Activated T-cell treated with anti-CD3 and anti-CD28 coated beads, Interleukin-2, amount 50 U/mL, for 1 hour (primary cell): ENCODE measurements at regions not wholly inside any gene's neighbourhood (a gene's known extent, or its start where the extent isn't known, plus 50 kb on each side); places are given as distances from the start of the nearest gene placed in this dataset.
"Not testable (repeated sequence)": the region's sequence is repeated elsewhere in the genome, so short reads cannot be mapped to it uniquely, and the experiment has no call there.

Experiments
- DNase-seq: peaks from one replicate; pipeline ENCODE4 v3.0.0-alpha.2; 2020

DNA sequence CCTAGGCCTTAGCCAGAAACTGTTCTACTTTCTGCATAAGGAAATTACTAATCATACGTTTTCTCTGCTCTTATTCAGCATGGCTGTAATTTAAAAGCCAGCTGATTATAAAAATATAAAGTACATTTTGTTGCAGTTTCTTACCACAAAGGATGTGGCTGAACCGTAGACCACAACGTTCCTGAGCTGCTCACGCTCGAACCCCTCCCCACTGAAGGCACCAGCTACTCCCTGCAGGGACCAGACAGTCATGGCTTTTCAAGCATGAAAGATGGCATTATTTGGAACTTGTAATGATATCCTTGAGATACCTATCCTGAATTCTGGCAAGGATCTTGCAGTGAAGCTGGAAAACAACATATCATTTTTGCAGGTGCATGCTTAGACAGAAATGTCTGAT is 91.8 kb upstream of the DMRT1 start:
- DNase-seq, result no peak

- DNase-seq, result no peak
These were observed 91.1 kb upstream of the DMRT1 start for GRCh38 chr9:750249-750967.

GRCh38 chr9:751137-752051 is 90.1 kb upstream of the DMRT1 start:
- no peak for DNase-seq

DNA sequence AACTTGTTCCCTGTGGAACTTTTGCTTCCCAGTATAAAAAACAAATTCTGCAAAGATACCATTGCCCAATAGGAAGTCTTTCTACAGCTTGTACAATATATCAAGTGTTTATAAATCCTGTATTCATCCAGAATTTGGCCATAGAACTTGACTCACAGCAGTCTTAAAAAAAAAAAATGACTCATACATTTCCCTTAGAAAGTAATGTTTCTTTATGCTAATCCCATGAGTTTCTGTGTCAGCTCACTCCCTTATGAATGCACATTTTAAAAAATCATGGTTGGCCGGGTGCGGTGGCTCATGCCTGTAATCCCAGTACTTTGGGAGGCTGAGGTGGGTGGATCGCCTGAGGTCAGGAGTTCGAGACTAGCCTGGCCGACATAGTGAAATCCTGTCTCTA is 89.3 kb upstream of the DMRT1 start:
- DNase-seq, result no peak

GRCh38 chr9:752681-753200 is 88.8 kb upstream of the DMRT1 start:
- no peak for DNase-seq

DNA sequence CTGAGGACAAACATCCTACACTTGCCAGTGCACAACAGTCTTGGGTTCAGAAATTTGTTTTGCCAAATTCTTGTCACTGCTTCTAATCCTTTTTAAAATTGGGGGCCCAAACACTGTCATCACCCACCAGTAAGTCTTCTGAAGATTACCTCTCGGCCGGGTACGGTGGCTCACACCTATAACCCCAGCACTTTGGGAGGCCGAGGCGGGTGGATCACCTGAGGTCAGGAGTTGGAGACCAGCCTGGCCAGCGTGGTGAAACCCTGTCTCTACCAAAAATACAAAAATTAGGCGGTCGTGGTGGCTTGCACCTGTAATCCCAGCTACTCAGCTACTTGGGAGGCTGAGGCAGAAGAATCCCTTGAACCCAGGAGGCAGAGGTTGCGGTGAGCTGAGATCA is 87.8 kb upstream of the DMRT1 start:
- DNase-seq, result not testable (repeated sequence)

- DNase-seq, result no peak
These were observed 87.2 kb upstream of the DMRT1 start for GRCh38 chr9:754150-754931.

DNA sequence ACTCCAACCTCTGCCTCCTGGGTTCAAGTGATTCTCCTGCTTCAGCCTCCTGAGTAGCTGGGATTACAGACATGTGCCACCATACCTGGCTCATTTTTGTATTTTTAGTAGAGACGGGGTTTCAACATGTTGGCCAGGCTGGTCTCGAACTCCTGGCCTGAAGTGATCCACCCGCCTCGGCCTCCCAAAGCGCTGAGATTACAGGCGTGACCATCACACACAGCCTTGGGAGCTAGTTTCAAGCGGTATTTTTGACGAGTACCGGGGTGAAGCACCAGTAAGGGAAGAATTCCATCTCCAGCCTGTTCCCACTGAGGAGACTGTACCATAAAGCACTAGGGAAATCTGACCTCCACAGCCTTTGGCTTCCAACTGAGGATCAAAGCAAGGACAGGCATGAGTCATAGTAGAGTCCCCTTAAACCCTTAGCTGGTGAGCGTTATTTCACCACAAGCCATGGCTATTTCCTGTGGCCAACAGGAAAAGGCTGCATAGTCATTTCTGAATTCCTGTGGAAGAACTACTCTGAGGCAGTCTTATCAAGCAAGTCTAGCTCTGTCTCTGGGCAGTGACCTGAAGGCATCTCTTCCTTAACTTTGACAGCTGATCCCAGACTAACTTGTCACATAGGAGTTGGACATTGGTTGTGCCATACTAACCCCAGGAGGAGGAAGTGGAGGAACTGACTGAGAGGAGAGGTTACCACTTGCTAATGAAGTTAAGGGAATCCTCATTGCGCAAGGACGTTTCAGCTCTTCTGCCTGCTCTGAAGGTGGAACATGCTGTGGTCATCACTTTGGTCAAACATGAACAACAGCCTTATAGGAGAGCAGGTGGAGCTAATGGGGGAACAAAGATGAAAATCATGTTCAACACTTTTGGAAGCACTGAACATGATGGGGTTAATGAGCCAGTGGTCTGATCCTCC is 85.8 kb upstream of the DMRT1 start:
- DNase-seq, result no peak

DNA sequence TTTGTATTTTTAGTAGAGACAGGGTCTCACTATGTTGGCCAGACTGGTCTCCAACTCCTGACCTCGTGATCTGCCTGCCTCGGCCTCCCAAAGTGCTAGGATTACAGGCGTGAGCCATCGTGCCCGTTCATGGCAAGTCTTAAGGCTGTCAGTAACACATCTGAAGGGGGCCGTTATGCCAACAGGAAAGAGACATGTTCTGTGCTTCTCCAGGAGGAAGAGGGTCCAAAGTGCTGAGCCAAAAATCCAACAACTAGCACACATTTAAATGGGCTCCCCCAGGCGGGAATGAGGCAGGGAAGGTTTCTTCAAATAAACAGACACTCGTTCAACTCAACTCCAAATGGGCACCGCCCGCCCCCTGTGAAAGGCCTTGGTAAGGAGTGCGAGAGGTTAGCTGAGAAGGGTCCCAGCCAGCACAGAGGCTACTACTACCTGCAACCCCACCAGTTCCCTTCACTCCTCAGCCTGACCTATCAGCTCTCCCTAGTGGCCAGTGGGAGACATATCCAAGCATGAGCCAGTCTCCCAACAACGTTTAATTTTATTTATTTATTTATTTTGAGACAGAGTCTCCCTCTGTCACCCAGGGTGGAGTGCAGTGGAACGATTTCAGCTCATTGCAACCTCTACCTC is 84.1 kb upstream of the DMRT1 start:
- DNase-seq, result no peak

GRCh38 chr9:758146-758545 is 83.4 kb upstream of the DMRT1 start:
- DNase-seq, result no peak

DNA sequence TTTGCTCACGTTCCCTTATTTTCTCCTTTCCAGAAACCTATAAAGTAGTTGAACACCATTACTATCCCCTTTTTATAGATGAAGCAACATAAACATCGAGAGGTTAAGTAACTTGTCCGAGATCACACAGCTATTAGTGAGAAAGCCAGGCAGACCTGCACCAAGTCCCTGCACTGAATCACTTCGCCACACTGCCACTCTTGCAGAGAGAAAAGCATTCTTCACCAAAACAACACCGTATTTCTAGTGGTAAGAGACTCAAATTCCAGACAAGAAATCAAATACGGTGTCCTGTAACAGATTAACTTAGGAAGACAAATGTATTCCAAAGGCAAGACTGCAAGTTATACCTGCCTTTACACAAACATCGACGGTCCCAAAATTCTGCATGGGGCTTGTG is 82.0 kb upstream of the DMRT1 start:
- DNase-seq, result no peak

DNA sequence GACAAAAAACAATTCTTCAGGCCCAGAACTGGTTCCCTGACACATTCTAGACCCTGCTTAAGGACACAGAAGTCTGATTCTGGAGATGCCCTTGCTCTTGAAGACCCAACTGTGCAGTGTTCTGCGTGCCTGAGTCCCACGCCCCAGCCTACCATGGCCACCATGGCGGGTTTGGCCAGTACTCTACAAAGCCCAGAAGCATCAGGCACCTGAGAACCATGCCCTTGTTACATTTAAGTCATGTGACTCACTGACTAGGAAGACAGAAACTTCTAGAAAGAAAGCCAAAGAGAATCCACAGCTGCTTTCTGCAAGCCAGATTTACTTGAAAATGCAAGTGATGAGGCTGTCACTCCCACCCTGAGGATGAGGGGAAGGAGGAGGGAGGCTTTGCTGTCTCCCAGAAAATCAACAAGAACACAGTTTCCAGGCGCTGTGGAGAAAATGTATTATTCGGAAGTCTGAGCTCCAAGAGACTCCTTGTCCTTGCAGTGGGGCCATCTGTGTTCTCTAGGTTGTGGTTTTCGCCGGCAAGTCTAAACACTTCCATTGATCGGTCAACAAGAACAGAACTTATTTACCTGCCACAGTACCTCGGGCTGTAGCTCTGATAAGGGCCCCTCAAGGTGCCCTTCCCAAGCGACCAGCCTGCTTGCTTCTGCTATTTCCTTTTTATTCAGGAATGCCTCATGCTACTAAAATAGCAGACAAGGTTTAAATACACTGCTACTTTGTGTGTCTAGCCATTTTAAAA is 81.3 kb upstream of the DMRT1 start:
- no peak for DNase-seq

- DNase-seq, result no peak
These were observed 80.2 kb upstream of the DMRT1 start for GRCh38 chr9:761176-761792.

DNA sequence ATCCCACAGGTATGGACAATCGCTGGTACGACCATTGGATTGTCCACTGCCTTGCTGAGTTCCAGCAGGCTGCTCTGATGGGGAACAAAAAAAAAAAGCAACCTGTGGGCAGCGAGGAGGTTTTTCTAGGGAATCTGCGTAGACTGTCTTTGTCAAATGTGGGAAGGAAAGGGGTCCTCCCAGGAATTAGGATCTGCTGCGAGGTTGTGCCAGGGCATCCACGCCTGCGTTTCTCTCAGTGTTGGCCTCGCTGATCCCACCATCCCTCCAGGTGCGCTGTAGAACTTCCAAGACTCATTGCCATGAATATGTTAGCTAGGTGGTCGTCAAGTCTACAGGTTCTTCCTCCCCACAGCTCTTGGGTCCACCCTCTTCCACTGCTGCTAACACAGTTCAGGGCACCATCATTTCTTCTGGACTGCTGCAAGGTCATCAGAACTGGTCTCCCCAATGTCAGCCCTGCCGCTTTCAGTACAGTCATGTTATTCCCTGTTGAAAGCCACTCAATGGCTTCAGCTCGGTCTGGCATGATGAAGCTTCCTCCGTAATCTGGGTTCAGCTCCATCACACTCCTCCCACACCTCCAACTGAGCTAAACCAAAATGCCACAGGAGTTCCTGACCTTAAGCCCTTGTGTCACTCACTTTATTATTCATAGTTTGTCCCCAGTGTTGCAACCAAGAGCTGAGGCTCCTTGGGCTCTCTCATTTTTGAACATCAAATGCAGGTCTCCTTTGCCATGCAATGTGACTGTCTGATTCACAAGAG is 79.5 kb upstream of the DMRT1 start:
- DNase-seq, result no peak

DNA sequence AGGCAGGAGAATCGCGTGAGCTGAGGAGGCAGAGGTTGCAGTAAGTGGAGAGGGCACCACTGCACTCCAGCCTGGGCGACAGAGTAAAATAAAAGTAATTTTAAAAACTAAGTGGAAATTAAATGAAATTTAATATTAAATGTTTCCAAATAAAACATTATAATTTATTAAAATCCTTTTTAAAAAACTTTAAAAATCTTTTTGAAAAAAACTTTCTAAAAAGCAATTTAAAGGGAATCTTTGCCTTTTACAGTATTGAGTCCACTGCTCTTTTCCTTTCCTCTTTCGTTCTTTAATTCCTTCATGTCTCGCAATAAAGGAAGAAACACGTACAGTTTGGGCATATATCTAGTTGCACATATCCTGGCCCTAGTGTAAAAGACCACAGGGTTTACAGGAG is 77.8 kb upstream of the DMRT1 start:
- DNase-seq, result no peak

DNA sequence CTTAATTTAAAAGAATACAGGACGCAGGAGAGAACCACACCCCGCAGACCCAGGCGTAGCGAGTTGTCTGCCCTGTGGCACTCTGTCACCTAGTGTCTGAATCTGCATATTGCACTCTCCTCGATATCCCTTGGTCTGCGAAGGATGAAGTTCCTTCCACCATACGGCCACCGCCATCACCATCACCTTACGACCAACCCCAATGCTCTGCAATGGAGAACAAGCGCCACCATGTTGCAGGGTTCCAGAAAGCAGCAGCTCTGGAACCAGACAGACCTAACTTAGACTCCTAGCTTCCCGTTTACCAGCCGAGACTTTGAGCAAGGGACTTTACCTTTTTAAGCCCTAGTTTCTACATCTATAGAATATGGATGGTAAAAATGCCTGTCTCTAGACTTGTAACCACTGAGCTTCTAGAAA is 77.4 kb upstream of the DMRT1 start:
- DNase-seq, result no peak

GRCh38 chr9:764986-765385 is 76.5 kb upstream of the DMRT1 start:
- no peak for DNase-seq

DNA sequence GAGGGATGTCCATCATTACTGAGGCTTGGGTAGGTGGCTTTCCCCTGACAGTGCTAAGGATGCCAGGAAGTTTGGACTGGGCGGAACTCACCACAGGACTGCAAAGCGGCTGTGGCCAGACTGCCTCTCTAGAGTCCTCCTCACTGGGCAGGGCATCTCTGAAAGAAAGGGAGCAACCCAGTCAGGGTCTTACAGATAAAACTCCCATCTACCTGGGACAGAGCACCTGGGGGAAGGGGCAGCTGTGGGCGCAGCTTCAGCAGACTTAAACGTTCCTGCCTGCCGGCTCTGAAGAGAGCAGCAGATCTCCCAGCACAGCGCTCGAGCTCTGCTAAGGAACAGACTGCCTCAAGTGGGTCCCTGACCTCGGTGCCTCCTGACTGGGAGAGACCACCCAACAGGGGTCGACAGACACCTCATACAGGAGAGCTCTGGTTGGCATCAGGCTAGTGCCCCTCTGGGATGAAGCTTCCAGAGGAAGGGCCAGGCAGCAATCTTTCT is 74.4 kb upstream of the DMRT1 start:
- not testable (repeated sequence) for DNase-seq

DNA sequence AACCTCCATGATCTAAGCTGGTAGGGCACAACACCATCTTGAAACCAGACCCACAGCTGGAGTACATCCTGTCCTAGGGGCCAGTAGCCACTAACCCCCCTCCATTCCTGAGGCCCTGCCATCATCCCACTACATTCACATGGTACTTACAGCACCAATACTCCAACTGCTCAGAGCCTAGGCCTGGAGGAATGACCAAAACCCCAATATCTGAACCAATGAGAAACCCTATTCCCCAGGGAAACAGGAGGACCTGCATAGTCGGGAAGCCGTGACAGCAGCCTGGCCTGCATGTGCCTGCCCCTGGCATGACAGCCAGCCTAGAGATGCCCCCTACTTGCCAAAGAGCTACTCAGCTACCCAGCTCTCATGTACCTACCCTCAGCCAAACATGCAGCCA is 65.4 kb upstream of the DMRT1 start:
- no peak for DNase-seq
